NB4 (cell line): ENCODE measurements at regions not wholly inside any gene's neighbourhood (a gene's known extent, or its start where the extent isn't known, plus 50 kb on each side); places are given as distances from the start of the nearest gene placed in this dataset.

Source experiments
- CTCF ChIP-seq: IDR thresholded peaks from one replicate; pipeline ENCODE4 v1.5.1; 2012; ENCODE audit warnings: low read depth, low read length
- MYC ChIP-seq: IDR thresholded peaks from 2 replicates; pipeline ENCODE4 v1.6.1; 2011; ENCODE audit warnings: low read depth, low read length

DNA sequence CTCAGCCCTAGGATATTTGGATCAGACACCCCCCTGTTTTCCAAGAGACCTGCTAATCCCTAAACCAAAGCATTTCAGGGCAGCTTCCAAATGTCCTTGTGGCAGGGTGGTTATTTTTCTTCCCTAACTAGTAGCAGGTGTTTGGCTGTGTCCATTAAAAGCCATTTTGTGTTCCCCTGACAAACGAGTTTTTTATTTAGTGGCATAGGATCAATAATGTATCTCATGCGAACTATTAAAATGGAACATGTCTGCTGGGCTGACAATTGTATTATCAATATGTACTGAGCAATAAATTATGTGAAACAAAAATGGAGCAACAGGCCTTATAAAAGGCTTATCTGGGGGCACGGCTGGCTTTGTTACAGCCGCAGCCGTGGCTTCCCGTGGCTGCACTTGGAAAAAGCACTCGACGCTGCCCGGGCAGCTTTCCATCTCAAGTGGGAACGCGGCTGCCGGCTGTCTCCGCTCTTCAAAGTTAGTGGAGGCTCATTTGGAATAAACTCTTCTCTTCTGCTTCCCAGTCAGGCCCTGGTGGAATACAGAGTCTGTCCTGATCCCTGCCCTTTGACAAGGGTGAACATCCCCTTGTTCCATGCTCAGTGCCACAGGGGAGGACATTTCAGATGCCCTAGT is 554.3 kb downstream of the TYW1 start:
- TF ChIP-seq CTCF (no peak), MYC (no peak)
